HG02973 (cell line): ENCODE measurements at regions not wholly inside any gene's neighbourhood (a gene's known extent, or its start where the extent isn't known, plus 50 kb on each side); places are given as distances from the start of the nearest gene placed in this dataset.
"Not testable (repeated sequence)": the region's sequence is repeated elsewhere in the genome, so short reads cannot be mapped to it uniquely, and the experiment has no call there.

ENCODE experiments used
- ATAC-seq: cut with Tn5 transposase; IDR thresholded peaks from one replicate; pipeline ENCODE4 v1.9.1; 2021; ENCODE audit warnings: moderate library complexity; ENCODE audit not compliant: unreplicated experiment

DNA sequence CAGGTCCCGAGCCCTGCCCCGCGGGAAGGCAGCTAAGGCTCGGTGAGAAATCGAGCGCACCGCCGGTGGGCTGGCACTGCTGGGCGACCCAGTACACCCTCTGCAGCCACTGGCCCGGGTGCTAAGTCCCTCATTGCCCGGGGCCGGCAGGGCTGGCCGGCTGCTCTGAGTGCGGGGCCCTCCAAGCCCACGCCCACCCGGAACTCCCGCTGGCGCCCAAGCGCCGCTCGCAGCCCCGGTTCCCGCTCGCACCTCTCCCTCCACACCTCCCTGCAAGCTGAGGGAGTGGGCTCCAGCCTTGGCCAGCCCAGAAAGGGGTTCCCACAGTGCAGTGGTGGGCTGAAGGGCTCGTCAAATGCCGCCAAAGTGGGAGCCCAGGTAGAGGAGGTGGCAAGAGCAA lies 63.2 kb upstream of the IER3 start:
- not testable (repeated sequence) for ATAC-seq

GRCh38 chr6:30806581-30807183 lies 62.3 kb upstream of the IER3 start:
- ATAC-seq: no peak

DNA sequence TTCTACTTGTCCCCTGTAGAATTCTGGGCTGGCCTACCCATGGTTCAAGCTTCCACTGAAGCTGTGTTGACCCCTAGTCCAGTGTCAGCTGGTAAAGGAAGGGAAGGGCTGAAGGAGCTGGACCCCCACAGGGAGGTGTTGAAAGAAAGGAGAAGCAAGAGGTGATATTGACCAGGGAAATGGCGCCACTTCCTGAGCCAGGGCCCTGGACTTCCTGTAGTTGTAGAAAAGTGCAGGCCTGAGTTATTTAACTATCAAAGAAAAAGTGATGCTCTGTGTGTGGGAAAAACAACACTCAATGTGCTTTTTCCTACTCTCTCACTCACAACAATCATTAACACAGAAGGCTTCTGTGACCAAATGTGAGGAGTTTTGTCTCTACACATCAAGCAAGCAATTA lies 60.0 kb upstream of the IER3 start:
- ATAC-seq: no peak

DNA sequence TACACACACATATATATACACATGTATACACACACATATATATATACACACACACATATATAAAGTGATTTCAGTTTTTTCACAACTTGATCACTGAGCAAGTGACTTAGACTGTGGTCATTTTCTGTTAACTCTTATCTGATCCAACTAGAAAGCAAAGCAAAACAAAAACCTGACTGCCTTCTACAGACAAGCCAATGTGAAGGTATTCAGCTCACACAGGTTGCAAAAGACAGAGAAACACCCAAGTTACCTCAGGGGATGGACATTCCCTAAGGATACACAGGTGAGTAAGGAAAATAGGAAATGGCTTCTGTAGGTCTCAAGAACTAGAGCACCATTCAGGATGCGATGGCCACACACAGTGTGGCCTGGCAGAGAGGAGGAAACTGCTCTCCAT lies 58.4 kb upstream of the IER3 start:
- ATAC-seq: no peak

- ATAC-seq: no peak
Measured at GRCh38 chr6:30801950-30802349, 57.6 kb upstream of the IER3 start.

GRCh38 chr6:30800871-30801270 lies 56.5 kb upstream of the IER3 start:
- ATAC-seq: no peak

DNA sequence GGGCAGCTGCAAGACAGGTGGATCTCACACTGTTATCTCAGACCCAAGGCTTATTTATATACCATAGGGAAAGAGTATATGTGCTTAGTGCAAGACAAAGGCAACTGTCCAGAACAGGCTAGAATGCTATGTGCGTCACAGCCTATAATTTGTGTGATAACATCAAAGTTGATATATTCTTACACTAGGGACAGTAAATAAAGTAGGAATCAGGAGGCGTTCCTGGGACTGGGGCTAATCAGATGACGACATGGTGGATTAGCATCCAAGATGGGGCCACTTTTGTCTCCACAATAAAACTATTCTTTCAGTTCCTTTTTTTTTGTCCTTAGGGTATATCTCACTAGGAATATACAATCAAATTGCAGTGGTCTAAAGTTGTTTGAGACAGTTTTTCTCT lies 54.9 kb upstream of the IER3 start:
- ATAC-seq: no peak

DNA sequence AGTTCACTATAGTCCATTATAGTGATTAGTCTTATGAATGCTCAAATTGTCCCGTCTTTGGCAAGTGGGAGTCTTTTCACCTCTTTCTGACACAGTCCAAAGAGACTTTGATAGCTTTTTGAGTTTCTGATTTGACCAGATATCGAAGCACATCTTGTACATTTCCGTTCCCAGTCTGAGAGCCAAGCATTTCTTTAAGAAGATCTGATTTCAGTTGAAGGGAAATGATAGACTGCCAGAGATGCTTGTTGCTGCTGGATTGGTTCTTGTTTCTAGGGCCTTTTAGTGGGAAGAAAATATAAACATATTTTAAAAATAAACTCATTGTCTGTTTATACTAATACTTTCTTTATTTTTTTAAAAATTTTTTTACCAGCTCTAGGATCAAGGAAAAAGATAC lies 54.1 kb upstream of the IER3 start:
- no peak for ATAC-seq

DNA sequence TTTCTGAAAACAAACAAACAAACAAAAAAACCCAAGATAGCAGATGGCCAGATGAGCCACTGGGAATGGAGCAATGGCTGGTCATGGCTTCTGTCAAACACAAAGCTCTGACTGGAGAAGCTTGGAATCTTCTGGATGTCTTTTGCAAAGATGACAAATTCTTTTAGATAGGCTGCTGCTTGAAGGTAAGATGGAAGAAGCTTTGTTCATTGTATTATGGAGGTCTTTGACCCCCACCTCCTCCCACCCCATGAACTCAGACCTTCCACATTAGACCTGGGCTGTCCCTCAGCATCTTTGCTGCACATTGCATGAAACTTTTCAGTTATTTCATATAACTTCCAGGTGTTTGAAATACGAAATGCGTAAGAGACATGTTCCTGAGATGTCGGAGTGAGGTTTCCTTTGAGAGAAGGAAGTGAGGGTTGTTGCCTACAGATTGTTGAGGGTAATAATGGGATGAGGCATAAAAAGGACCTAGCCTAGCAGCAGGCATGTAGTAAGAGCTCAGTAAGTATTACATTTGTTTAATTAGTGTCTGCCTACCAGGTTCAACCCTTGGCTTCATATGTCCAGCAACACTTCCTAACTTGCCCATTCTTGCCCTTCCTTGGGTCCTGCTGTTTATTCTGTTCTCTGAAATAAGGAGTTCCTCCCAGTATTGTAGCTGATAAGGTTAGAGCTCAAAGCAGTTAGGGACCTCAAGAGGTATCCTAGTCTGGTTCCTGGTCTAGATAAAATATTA lies 51.4 kb upstream of the IER3 start:
- no peak for ATAC-seq
